GM10266 (cell line): ENCODE measurements at regions not wholly inside any gene's neighbourhood (a gene's known extent, or its start where the extent isn't known, plus 50 kb on each side); places are given as distances from the start of the nearest gene placed in this dataset.
"Not testable (repeated sequence)": the region's sequence is repeated elsewhere in the genome, so short reads cannot be mapped to it uniquely, and the experiment has no call there.

Source experiments
- DNase-seq: peaks from one replicate; pipeline ENCODE4 v3.0.0; 2012; ENCODE audit errors: extremely low spot score
- TF ChIP-seq, protein P1 (sequence below): IDR thresholded peaks from 2 replicates; pipeline ENCODE4 v1.5.1; 2012; ENCODE audit warnings: mild to moderate bottlenecking, low read depth; ENCODE audit not compliant: control insufficient read depth, insufficient read depth; ENCODE audit errors: missing control alignments

DNA sequence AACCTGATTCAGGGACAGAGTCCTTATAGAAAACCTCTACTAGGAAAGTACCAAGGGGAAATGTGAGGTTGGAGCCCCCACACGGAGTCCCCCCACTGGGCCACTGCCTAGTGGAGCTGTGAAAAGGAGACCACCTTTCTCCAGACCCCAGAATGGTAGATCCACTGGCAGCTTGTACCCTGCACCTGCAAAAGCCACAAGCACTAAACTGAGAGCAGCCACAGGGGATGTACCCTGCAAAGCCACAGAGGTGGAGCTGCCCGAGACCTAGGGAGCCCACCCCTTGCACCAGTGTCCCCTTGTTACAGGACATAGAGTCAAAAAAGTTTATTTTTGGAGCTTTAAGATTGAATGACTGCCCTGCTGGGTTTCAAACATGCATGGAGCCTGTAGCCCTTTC is 87.2 kb upstream of the KCNMA1 start:
- DNase-seq = no peak
- TF ChIP-seq, protein P1, sequence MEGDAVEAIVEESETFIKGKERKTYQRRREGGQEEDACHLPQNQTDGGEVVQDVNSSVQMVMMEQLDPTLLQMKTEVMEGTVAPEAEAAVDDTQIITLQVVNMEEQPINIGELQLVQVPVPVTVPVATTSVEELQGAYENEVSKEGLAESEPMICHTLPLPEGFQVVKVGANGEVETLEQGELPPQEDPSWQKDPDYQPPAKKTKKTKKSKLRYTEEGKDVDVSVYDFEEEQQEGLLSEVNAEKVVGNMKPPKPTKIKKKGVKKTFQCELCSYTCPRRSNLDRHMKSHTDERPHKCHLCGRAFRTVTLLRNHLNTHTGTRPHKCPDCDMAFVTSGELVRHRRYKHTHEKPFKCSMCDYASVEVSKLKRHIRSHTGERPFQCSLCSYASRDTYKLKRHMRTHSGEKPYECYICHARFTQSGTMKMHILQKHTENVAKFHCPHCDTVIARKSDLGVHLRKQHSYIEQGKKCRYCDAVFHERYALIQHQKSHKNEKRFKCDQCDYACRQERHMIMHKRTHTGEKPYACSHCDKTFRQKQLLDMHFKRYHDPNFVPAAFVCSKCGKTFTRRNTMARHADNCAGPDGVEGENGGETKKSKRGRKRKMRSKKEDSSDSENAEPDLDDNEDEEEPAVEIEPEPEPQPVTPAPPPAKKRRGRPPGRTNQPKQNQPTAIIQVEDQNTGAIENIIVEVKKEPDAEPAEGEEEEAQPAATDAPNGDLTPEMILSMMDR = no peak

GRCh38 chr10:77723376-77723775 is 85.8 kb upstream of the KCNMA1 start:
- DNase-seq = no peak
- TF ChIP-seq, protein P1 = no peak

DNA sequence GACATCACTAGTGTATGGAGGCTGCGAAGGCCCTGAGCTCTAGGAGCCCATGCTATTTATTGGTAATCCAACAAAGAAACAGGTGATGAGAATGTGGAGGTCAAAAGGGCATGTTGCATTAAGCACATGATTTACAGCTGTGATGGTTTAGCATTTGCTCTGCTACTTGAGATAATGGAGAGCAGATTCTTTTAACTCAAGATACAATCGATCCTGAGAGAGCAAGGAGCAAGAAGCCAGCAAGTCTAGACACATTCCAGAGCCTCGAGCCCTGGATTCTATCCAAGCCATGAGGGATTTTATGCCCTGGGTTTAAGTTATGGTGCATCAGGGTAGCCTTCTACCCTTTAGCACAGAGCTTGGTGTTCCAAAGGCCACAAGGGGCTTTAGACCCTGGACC is 85.3 kb upstream of the KCNMA1 start:
- not testable (repeated sequence) for DNase-seq

GRCh38 chr10:77721815-77722214 is 84.2 kb upstream of the KCNMA1 start:
- TF ChIP-seq, protein P1 = no peak
- no peak for DNase-seq

DNA sequence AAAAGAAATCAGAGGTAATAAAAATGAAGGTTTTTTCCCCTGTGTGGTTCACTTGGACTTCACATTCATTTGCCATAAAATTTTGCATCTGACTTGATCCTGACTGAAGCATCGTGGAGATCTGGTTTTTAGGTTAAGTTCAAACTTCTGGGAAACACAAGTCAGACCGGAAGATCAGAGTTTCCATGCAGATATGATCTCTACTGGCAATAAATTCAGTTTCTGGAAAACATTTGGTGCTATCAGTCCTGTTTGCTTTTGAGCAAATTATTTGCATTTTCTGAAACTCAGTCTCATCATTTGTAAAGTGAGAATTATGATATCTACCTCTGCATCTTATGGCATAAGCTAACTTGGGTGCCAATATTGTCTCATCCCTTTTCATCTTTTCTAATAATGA is 81.3 kb upstream of the KCNMA1 start:
- DNase-seq = no peak
- TF ChIP-seq, protein P1 = no peak

- not testable (repeated sequence) for DNase-seq
Observed at GRCh38 chr10:77718312-77718711, 80.7 kb upstream of the KCNMA1 start.

GRCh38 chr10:77717336-77717735 is 79.7 kb upstream of the KCNMA1 start:
- TF ChIP-seq, protein P1 = no peak
- no peak for DNase-seq

- TF ChIP-seq, protein P1 = no peak
- no peak for DNase-seq
Observed at GRCh38 chr10:77716458-77717317, 79.1 kb upstream of the KCNMA1 start.
